Panc1 (cell line): ENCODE measurements at regions not wholly inside any gene's neighbourhood (a gene's known extent, or its start where the extent isn't known, plus 50 kb on each side); places are given as distances from the start of the nearest gene placed in this dataset.

Experiments
- ATAC-seq: fragments of 200-7000 bp; cut with Tn5 transposase; 2 replicates; pipeline ENCODE4 v1.9.1; 2020; ENCODE audit warnings: mild to moderate bottlenecking, moderate library complexity
- BruUV-seq: library from RNA; stranded (reverse); fragments of 400-500 nt; replicated peaks from 2 replicates; lab custom pipeline; 2021; lab: Mats Ljungman, UMichigan
- CTCF ChIA-PET: fragments of 300-600 bp; sonication (Branson Sonifier 250); formaldehyde crosslinking; loops from one replicate; lab custom pipeline; 2022; ENCODE audit warnings: antibody characterized with exemption; lab: Charles Lee
- POLR2A ChIA-PET: fragments of 300-600 bp; sonication (Branson Sonifier 250); formaldehyde crosslinking; loops from one replicate; lab custom pipeline; 2022; ENCODE audit warnings: antibody characterized with exemption; lab: Charles Lee
- DNase-seq: peaks from one replicate; pipeline ENCODE4 v3.0.0-alpha.2; 2010; ENCODE audit warnings: low read depth, low spot score
- H3K27ac ChIP-seq: 2 replicates; pipeline ENCODE4 v1.5.1; 2011; ENCODE audit warnings: mild to moderate bottlenecking, low read length, inconsistent platforms
- H3K27me3 ChIP-seq: fragments of 200-500 bp; sonication (Bioruptor generic); 2 replicates; pipeline ENCODE4 v1.6.0; 2014; ENCODE audit warnings: low read length, inconsistent platforms; ENCODE audit not compliant: control insufficient read depth, insufficient read depth
- H3K36me3 ChIP-seq: fragments of 200-500 bp; sonication (Bioruptor generic); 2 replicates; pipeline ENCODE4 v1.5.1; 2014; ENCODE audit warnings: inconsistent platforms, mild to moderate bottlenecking, low read length, moderate library complexity; ENCODE audit not compliant: control insufficient read depth, insufficient read depth
- H3K4me1 ChIP-seq: 2 replicates; pipeline ENCODE4 v1.5.1; 2011; ENCODE audit warnings: inconsistent platforms, mild to moderate bottlenecking, low read length, moderate library complexity; ENCODE audit not compliant: control insufficient read depth, insufficient read depth
- H3K4me3 ChIP-seq, 2 experiments: 2 replicates each; pipeline ENCODE4 v1.5.1; 2011 to 2012; ENCODE audit warnings: low read depth in 2 of 2, low read length in 2 of 2, mild to moderate bottlenecking in 2 of 2, inconsistent platforms in 1 of 2, moderate library complexity in 1 of 2
- H3K9me3 ChIP-seq: fragments of 200-500 bp; sonication (Bioruptor generic); 2 replicates; pipeline ENCODE4 v1.5.1; 2014; ENCODE audit warnings: low read depth, mild to moderate bottlenecking, inconsistent platforms, low read length, moderate library complexity; ENCODE audit not compliant: control insufficient read depth, insufficient read depth
- POLR2AphosphoS5 ChIP-seq: IDR thresholded peaks from 2 replicates; pipeline ENCODE4 v1.6.1; 2012; ENCODE audit warnings: mild to moderate bottlenecking, low read depth, low read length, moderate library complexity
- SIN3A ChIP-seq: IDR thresholded peaks from 2 replicates; pipeline ENCODE4 v1.6.1; 2012; ENCODE audit warnings: low read depth, mild to moderate bottlenecking, low read length, moderate library complexity, borderline replicate concordance; ENCODE audit not compliant: insufficient read depth
- TCF7L2 ChIP-seq: IDR thresholded peaks from 2 replicates; pipeline ENCODE4 v1.6.1; 2011; ENCODE audit warnings: mild to moderate bottlenecking, low read depth, low read length, inconsistent platforms
- in situ Hi-C: cut with HindIII; loops from 2 replicates; pipeline ENCODE4 v1.10.0; 2016; ENCODE audit warnings: low sequenced_read_pairs, low pct_unique_long_range_greater_than_20kb
- intact Hi-C: fragments of 100-400 bp; cut with micrococcal nuclease; formaldehyde crosslinking; loops from one replicate; pipeline ENCODE4 v1.10.0; 2022; ENCODE audit not compliant: unreplicated experiment
- TF ChIP-seq, protein P1 (sequence below): fragments of 450-650 bp; IDR thresholded peaks from 2 replicates; pipeline ENCODE4 v1.5.1; 2017; ENCODE audit warnings: mild to moderate bottlenecking
- TF ChIP-seq, protein P2 (sequence below), 2 experiments: IDR thresholded peaks; 2 replicates each; pipeline ENCODE4 v1.6.1; 2011 to 2012; ENCODE audit warnings: low read depth in 2 of 2, control low read depth in 1 of 2, low read length in 1 of 2, mild to moderate bottlenecking in 1 of 2, moderate library complexity in 1 of 2; ENCODE audit not compliant: insufficient read depth in 1 of 2

DNA sequence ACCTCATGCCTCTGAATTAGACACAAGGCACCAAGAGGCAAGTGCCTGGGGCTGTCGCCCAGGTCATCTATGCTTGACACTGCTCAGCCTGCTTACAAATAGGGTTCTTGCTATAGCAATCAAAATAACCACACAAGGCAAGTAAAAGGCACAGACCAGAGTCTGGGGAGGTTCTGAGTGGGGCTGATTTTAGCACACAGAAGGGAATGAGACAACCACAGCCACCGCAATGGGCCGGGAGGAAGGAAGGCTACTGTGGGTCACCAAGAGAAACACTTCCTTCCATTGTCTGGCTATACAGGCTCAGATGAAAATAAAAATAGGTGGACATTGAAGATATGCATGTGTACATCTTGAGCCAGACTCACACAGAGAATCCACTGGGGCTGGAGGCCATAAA lies 159.1 kb downstream of the DLEU7 start:
- Histone ChIP-seq H3K27me3 (no peaks in the 10 kb centered on the region), H3K4me1 (no peaks in the 10 kb centered on the region; the same call in 1 of the 2 replicates), H3K27ac (peak overlapping the region; percentile 29; the same call in 1 of the 2 replicates), H3K9me3 (no peaks in the 10 kb centered on the region), H3K36me3 (no peaks in the 10 kb centered on the region), H3K4me3 (no peak overlapping the region)
- ATAC-seq: no peak
- no peak for DNase-seq
- ChIA-PET POLR2A (no interaction called here), CTCF (no interaction called here)
- intact Hi-C loops: no loop called here
- BruUV-seq: no TSS peak
- in situ Hi-C loops: no loop called here
- no peak for TF ChIP-seq SIN3A
- TF ChIP-seq, protein P1, sequence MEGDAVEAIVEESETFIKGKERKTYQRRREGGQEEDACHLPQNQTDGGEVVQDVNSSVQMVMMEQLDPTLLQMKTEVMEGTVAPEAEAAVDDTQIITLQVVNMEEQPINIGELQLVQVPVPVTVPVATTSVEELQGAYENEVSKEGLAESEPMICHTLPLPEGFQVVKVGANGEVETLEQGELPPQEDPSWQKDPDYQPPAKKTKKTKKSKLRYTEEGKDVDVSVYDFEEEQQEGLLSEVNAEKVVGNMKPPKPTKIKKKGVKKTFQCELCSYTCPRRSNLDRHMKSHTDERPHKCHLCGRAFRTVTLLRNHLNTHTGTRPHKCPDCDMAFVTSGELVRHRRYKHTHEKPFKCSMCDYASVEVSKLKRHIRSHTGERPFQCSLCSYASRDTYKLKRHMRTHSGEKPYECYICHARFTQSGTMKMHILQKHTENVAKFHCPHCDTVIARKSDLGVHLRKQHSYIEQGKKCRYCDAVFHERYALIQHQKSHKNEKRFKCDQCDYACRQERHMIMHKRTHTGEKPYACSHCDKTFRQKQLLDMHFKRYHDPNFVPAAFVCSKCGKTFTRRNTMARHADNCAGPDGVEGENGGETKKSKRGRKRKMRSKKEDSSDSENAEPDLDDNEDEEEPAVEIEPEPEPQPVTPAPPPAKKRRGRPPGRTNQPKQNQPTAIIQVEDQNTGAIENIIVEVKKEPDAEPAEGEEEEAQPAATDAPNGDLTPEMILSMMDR: no peak
- TF ChIP-seq TCF7L2: no peak
- TF ChIP-seq, protein P2, sequence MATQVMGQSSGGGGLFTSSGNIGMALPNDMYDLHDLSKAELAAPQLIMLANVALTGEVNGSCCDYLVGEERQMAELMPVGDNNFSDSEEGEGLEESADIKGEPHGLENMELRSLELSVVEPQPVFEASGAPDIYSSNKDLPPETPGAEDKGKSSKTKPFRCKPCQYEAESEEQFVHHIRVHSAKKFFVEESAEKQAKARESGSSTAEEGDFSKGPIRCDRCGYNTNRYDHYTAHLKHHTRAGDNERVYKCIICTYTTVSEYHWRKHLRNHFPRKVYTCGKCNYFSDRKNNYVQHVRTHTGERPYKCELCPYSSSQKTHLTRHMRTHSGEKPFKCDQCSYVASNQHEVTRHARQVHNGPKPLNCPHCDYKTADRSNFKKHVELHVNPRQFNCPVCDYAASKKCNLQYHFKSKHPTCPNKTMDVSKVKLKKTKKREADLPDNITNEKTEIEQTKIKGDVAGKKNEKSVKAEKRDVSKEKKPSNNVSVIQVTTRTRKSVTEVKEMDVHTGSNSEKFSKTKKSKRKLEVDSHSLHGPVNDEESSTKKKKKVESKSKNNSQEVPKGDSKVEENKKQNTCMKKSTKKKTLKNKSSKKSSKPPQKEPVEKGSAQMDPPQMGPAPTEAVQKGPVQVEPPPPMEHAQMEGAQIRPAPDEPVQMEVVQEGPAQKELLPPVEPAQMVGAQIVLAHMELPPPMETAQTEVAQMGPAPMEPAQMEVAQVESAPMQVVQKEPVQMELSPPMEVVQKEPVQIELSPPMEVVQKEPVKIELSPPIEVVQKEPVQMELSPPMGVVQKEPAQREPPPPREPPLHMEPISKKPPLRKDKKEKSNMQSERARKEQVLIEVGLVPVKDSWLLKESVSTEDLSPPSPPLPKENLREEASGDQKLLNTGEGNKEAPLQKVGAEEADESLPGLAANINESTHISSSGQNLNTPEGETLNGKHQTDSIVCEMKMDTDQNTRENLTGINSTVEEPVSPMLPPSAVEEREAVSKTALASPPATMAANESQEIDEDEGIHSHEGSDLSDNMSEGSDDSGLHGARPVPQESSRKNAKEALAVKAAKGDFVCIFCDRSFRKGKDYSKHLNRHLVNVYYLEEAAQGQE (IDR thresholded peaks at IDR 0.05; ENCODE audit: insufficient read depth in 1 of 2, low read depth in 2 of 2, low read length in 1 of 2): no peak
- no peak for TF ChIP-seq POLR2AphosphoS5

DNA sequence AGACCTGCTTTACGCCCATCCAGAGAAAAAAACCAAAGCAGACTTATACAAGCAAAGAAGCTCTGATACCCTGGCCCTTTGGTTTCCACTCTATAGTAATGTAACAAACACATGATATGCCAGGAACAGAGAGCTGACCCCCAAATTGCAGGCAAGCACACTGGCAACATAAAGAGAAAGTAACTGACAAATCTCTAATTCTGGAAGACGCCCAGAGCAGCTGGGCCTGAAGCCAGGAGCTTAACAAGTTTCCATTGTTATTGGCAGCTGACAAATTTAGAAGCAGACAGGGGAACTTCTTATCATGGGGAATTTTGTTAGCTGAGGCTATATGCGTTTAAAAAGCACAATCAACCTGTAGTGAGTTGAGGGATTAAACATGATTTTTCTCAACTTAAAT lies 158.0 kb downstream of the DLEU7 start:
- no peak overlapping the region for H3K4me3 ChIP-seq

More for the DNA sequence above, 158.0 kb downstream of the DLEU7 start:
- no TSS peak for BruUV-seq
- no peak for TF ChIP-seq TCF7L2
- TF ChIP-seq, protein P2 (IDR thresholded peaks at IDR 0.05; ENCODE audit: insufficient read depth in 1 of 2, low read depth in 2 of 2, low read length in 1 of 2): no peak
- no peak for TF ChIP-seq POLR2AphosphoS5
- TF ChIP-seq, protein P1: no peak
- no peak for TF ChIP-seq SIN3A
- DNase-seq: no peak
- ChIA-PET CTCF (no interaction called here), POLR2A (no interaction called here)
- in situ Hi-C loops (no loop called here), intact Hi-C loops (no loop called here)
- no peak overlapping the region; the same call in 1 of the 2 replicates for H3K27ac ChIP-seq
- no peaks in the 10 kb centered on the region for H3K27me3 ChIP-seq
- peaks cover 2% of the 10 kb centered on the region; the same call in 1 of the 2 replicates for H3K4me1 ChIP-seq
- no peaks in the 10 kb centered on the region for H3K9me3 ChIP-seq
- no peaks in the 10 kb centered on the region for H3K36me3 ChIP-seq
- ATAC-seq: no peak
